ENCODE measurements at regions not wholly inside any gene's neighbourhood (a gene's known extent, or its start where the extent isn't known, plus 50 kb on each side); places are given as distances from the start of the nearest gene placed in this dataset.

DNA sequence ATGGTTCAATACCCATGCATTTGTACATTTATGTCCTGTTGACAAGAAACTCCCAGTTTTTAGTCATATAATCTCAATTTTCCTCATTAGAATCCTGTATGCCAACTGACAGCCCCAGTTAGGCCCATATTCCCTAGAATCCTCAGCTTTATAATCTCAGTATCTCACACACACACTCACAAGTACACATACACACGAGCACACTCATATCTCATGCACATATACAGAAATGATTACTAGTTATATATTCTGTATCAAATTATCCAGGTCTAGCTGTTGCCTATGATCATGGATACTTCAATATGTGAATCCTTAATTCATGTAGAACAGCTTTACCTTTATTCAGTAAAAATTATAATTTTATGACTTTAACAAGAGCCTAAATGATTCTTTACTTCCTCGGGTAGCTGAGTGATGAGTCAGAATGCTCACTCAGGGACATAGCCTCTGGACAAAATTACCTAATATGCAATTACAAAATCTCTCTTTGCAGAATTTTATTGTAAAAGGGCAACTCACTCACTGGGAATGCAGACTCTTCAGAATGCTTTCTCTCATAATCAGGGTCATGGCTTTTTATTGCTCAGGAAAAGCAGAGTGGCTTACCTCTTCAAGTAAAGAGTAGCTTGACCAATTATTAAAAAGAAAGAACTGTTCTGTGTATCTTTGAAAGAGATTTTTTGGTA is 193.6 kb upstream of the PIK3C3 start:
- Histone ChIP-seq H3K4me3 (ENCODE audit: control insufficient read depth in 1 of 2, extremely low read depth in 1 of 2, low read length in 1 of 2) (no peak overlapping the region), H3K27ac (ENCODE audit: low read length) (no peak overlapping the region), H3K36me3 (ENCODE audit: control insufficient read depth in 2 of 2, extremely low read depth in 1 of 2, insufficient read depth in 1 of 2, low read length in 1 of 2) (no peaks in the 10 kb centered on the region), H3K27me3 (replicated peaks in 1 of 2; ENCODE audit: control insufficient read depth in 2 of 2, extremely low read depth in 1 of 2, insufficient read depth in 2 of 2, low read length in 1 of 2) (no peaks in the 10 kb centered on the region), H3K9me3 (no peaks in the 10 kb centered on the region), H3K4me1 (ENCODE audit: control insufficient read depth in 1 of 2, extremely low read depth in 1 of 2, insufficient read depth in 2 of 2, low read length in 2 of 2) (no peaks in the 10 kb centered on the region)
- Mint-ChIP-seq H3K27ac (no peak overlapping the region), H3K27me3 (no peaks in the 10 kb centered on the region), H3K4me1 (no peaks in the 10 kb centered on the region), H3K9me3 (peaks cover 0 to 6% (median 0%) of the 10 kb centered on the region in 3 donors), H3K4me3 (no peak overlapping the region), H3K36me3 (no peaks in the 10 kb centered on the region)
- ATAC-seq (replicated peaks in 1 of 4) (no peak), DNase-seq (no peak)
- 86% methylated on average over 1 of the region's 2 CpGs for WGBS (ENCODE audit: insufficient coverage)
- ChIA-PET CTCF (no interaction called here), POLR2A (no interaction called here)

DNA sequence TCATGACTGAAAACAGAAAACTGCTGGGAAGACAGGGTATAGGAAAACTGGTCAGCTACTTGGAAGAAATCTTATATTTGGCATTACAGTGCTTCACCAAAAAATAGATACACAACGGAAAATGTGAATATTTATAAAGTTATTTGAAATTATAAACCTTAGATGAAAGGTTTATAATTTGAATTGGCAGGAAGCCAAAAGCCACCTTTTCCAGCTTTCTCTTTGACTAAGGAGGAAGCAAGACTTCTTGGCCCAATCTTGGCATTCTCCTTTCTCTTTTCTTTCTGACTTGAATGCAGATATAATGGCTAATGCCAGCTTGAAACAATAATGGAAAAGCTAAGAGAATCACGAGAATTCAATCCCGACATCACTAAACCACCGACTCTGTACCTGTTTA is 196.5 kb upstream of the PIK3C3 start:
- no peak overlapping the region for H3K4me3 Mint-ChIP-seq
- CTCF ChIA-PET = no interaction called here
- WGBS (ENCODE audit: insufficient coverage) = no CpG with 5 or more reads among the region's 4 CpGs

DNA sequence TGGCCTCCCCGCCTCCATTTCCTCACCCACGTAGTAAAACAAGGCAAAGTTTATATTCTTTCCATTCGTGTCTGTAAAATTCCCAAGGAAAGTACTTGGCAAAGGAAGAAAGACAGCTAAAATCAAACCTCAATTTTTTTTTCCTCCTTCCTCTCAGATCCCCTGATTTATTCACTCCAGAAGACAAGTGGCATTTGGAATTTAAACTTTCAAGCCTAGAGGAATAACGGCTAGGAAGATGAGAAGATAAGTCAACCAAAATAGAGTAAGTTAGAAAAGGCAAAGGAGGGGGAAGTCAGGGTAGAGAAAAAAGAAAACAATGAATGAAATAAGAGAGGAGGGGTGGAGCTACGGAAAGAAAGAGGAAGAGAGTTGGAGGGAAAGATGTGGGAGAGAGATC is 198.9 kb upstream of the PIK3C3 start:
- POLR2A ChIA-PET = no interaction called here
- Histone ChIP-seq H3K4me1 (ENCODE audit: control insufficient read depth in 1 of 2, extremely low read depth in 1 of 2, insufficient read depth in 2 of 2, low read length in 2 of 2) (no peaks in the 10 kb centered on the region), H3K4me3 (ENCODE audit: control insufficient read depth in 1 of 2, extremely low read depth in 1 of 2, low read length in 1 of 2) (no peak overlapping the region), H3K36me3 (ENCODE audit: control insufficient read depth in 2 of 2, extremely low read depth in 1 of 2, insufficient read depth in 1 of 2, low read length in 1 of 2) (no peaks in the 10 kb centered on the region), H3K27ac (ENCODE audit: low read length) (no peak overlapping the region), H3K9me3 (no peaks in the 10 kb centered on the region), H3K27me3 (replicated peaks in 1 of 2; ENCODE audit: control insufficient read depth in 2 of 2, extremely low read depth in 1 of 2, insufficient read depth in 2 of 2, low read length in 1 of 2) (no peaks in the 10 kb centered on the region)
- H3K9me3 Mint-ChIP-seq = peaks cover 0 to 5% (median 3%) of the 10 kb centered on the region in 3 donors
- DNase-seq = no peak
- no peaks in the 10 kb centered on the region for H3K27me3 Mint-ChIP-seq
- no peak overlapping the region for H3K27ac Mint-ChIP-seq
- no peaks in the 10 kb centered on the region for H3K36me3 Mint-ChIP-seq
- CTCF ChIA-PET = interaction anchor here in 1 of 2 donors (1.0 kb wide), 1 partner anchor 33 kb away, joined by 3 read pairs; no protein-coding TSS in a partner anchor
- no peak overlapping the region for H3K4me3 Mint-ChIP-seq
- 72% methylated on average over 5 of the region's 5 CpGs for WGBS (ENCODE audit: insufficient coverage)
- ATAC-seq (replicated peaks in 1 of 4) = no peak
- no peaks in the 10 kb centered on the region for H3K4me1 Mint-ChIP-seq

More for the DNA sequence above, 196.5 kb upstream of the PIK3C3 start:
- Histone ChIP-seq H3K4me1 (ENCODE audit: control insufficient read depth in 1 of 2, extremely low read depth in 1 of 2, insufficient read depth in 2 of 2, low read length in 2 of 2) (no peaks in the 10 kb centered on the region), H3K9me3 (no peaks in the 10 kb centered on the region), H3K4me3 (ENCODE audit: control insufficient read depth in 1 of 2, extremely low read depth in 1 of 2, low read length in 1 of 2) (no peak overlapping the region), H3K27ac (ENCODE audit: low read length) (no peak overlapping the region), H3K27me3 (replicated peaks in 1 of 2; ENCODE audit: control insufficient read depth in 2 of 2, extremely low read depth in 1 of 2, insufficient read depth in 2 of 2, low read length in 1 of 2) (no peaks in the 10 kb centered on the region), H3K36me3 (ENCODE audit: control insufficient read depth in 2 of 2, extremely low read depth in 1 of 2, insufficient read depth in 1 of 2, low read length in 1 of 2) (no peaks in the 10 kb centered on the region)
- no peak for DNase-seq
- POLR2A ChIA-PET = no interaction called here
- no peak overlapping the region for H3K27ac Mint-ChIP-seq
- H3K9me3 Mint-ChIP-seq = peaks cover 0 to 6% (median 5%) of the 10 kb centered on the region in 3 donors
- no peaks in the 10 kb centered on the region for H3K36me3 Mint-ChIP-seq
- ATAC-seq (replicated peaks in 1 of 4) = no peak
- H3K4me1 Mint-ChIP-seq = no peaks in the 10 kb centered on the region
- H3K27me3 Mint-ChIP-seq = no peaks in the 10 kb centered on the region

DNA sequence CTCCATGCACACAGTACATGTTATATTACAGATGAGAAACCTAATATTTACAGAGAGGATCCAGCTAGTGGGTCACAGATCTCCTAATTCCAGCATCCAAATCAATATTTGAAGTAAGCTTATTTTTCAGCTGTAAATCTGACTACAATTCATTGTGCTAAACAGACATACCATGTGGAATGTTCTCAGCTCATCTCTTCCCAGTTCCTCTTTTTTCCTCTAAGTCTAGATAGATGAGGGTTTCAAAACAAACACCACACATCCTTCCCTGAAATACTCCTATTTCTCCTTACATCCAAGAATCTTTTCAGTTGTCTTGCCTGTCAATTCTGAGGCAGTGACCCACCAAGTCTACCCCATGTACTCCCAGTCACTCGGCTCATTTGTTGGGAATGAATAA is 200.7 kb upstream of the PIK3C3 start:
- H3K27ac ChIP-seq (ENCODE audit: low read length) = no peak overlapping the region
- Mint-ChIP-seq H3K27me3 (no peaks in the 10 kb centered on the region), H3K4me1 (no peaks in the 10 kb centered on the region), H3K4me3 (no peak overlapping the region), H3K27ac (no peak overlapping the region), H3K36me3 (no peaks in the 10 kb centered on the region), H3K9me3 (peaks cover 0 to 5% (median 5%) of the 10 kb centered on the region in 3 donors)
- no peak overlapping the region for H3K4me3 ChIP-seq (ENCODE audit: control insufficient read depth in 1 of 2, extremely low read depth in 1 of 2, low read length in 1 of 2)
- H3K36me3 ChIP-seq (ENCODE audit: control insufficient read depth in 2 of 2, extremely low read depth in 1 of 2, insufficient read depth in 1 of 2, low read length in 1 of 2) = no peaks in the 10 kb centered on the region
- DNase-seq = no peak
- ChIA-PET POLR2A (no interaction called here), CTCF (interaction anchor here in 1 of 2 donors (0.6 kb wide), 1 partner anchor 17 kb away, joined by 17 read pairs; no protein-coding TSS in a partner anchor)
- no CpG with 5 or more reads among the region's 1 CpG for WGBS (ENCODE audit: insufficient coverage)
- no peaks in the 10 kb centered on the region for H3K4me1 ChIP-seq (ENCODE audit: control insufficient read depth in 1 of 2, extremely low read depth in 1 of 2, insufficient read depth in 2 of 2, low read length in 2 of 2)
- no peak for ATAC-seq (replicated peaks in 1 of 4)
- H3K27me3 ChIP-seq (replicated peaks in 1 of 2; ENCODE audit: control insufficient read depth in 2 of 2, extremely low read depth in 1 of 2, insufficient read depth in 2 of 2, low read length in 1 of 2) = no peaks in the 10 kb centered on the region
- no peaks in the 10 kb centered on the region for H3K9me3 ChIP-seq

DNA sequence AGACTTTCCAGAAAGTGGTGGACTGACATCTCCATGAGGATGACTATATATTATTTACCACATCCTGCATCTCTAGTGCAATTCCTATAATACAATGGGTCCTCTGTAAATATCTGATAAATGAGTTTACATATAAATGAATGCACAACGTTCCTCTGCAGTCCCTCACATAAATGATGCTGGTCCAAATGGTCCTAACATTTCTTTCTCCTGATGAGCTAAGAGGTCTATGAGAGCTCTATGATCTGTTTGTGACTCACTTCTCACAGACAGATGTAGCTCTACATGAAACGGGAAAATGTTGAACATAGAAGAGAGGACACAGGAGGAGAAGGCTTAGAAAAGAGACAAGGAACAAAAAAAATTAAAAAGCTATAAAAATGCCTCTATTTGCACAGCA is 201.2 kb upstream of the PIK3C3 start:
- no peak overlapping the region for H3K4me3 Mint-ChIP-seq
- ATAC-seq (replicated peaks in 1 of 4) (no peak), DNase-seq (no peak)
- peaks cover 0 to 5% (median 5%) of the 10 kb centered on the region in 3 donors for H3K9me3 Mint-ChIP-seq
- no peaks in the 10 kb centered on the region for H3K27me3 Mint-ChIP-seq
- no peaks in the 10 kb centered on the region for H3K4me1 Mint-ChIP-seq
- Histone ChIP-seq H3K9me3 (no peaks in the 10 kb centered on the region), H3K36me3 (ENCODE audit: control insufficient read depth in 2 of 2, extremely low read depth in 1 of 2, insufficient read depth in 1 of 2, low read length in 1 of 2) (no peaks in the 10 kb centered on the region), H3K4me3 (ENCODE audit: control insufficient read depth in 1 of 2, extremely low read depth in 1 of 2, low read length in 1 of 2) (no peak overlapping the region), H3K27ac (ENCODE audit: low read length) (no peak overlapping the region), H3K4me1 (ENCODE audit: control insufficient read depth in 1 of 2, extremely low read depth in 1 of 2, insufficient read depth in 2 of 2, low read length in 2 of 2) (no peaks in the 10 kb centered on the region), H3K27me3 (replicated peaks in 1 of 2; ENCODE audit: control insufficient read depth in 2 of 2, extremely low read depth in 1 of 2, insufficient read depth in 2 of 2, low read length in 1 of 2) (no peaks in the 10 kb centered on the region)
- no peaks in the 10 kb centered on the region for H3K36me3 Mint-ChIP-seq
- no CpG with 5 or more reads among the region's 2 CpGs for WGBS (ENCODE audit: insufficient coverage)
- H3K27ac Mint-ChIP-seq = no peak overlapping the region
- CTCF ChIA-PET = interaction anchor here in 1 of 2 donors (0.6 kb wide), 1 partner anchor 16 kb away, joined by 17 read pairs; no protein-coding TSS in a partner anchor
- POLR2A ChIA-PET = no interaction called here

DNA sequence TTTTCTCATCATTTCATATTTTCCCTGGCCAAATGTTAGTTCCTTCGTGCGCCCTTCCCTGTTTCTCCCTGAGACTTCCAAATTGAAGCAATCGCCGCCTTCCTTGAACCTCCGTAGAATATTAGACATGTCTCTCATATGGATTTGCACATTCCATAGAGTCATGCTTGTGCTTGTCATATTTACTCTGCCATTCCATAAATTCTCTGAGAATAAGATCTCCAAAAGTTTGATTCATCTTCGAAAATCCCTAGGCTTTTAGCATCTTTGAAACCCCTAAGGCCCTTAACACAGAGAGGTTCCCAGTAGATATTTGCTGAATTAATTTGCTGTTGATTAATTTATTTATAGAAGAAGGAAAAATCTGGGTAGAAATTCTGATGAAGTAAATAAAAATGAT is 202.2 kb upstream of the PIK3C3 start:
- Mint-ChIP-seq H3K4me3 (no peak overlapping the region), H3K27ac (no peak overlapping the region), H3K4me1 (no peaks in the 10 kb centered on the region), H3K9me3 (peaks cover 0 to 5% (median 5%) of the 10 kb centered on the region in 3 donors), H3K27me3 (no peaks in the 10 kb centered on the region), H3K36me3 (no peaks in the 10 kb centered on the region)
- ChIA-PET POLR2A (no interaction called here), CTCF (no interaction called here)
- no peak for ATAC-seq (replicated peaks in 1 of 4)
- Histone ChIP-seq H3K4me1 (ENCODE audit: control insufficient read depth in 1 of 2, extremely low read depth in 1 of 2, insufficient read depth in 2 of 2, low read length in 2 of 2) (no peaks in the 10 kb centered on the region), H3K9me3 (no peaks in the 10 kb centered on the region), H3K27me3 (replicated peaks in 1 of 2; ENCODE audit: control insufficient read depth in 2 of 2, extremely low read depth in 1 of 2, insufficient read depth in 2 of 2, low read length in 1 of 2) (no peaks in the 10 kb centered on the region), H3K36me3 (ENCODE audit: control insufficient read depth in 2 of 2, extremely low read depth in 1 of 2, insufficient read depth in 1 of 2, low read length in 1 of 2) (no peaks in the 10 kb centered on the region), H3K27ac (ENCODE audit: low read length) (no peak overlapping the region), H3K4me3 (ENCODE audit: control insufficient read depth in 1 of 2, extremely low read depth in 1 of 2, low read length in 1 of 2) (no peak overlapping the region)
- no peak for DNase-seq
- 93% methylated on average over 5 of the region's 6 CpGs for WGBS (ENCODE audit: insufficient coverage)

Measured in T-cell (primary cell).